GM23248 (cell line): ENCODE measurements at regions not wholly inside any gene's neighbourhood (a gene's known extent, or its start where the extent isn't known, plus 50 kb on each side); places are given as distances from the start of the nearest gene placed in this dataset.

Experiments
- EZH2 ChIP-seq: fragments of 200-600 bp; sonication (generic); IDR thresholded peaks from 2 replicates; pipeline ENCODE4 v1.6.1; 2018; ENCODE audit warnings: antibody characterized with exemption, mild to moderate bottlenecking; ENCODE audit not compliant: insufficient read depth, poor library complexity, severe bottlenecking
- EZH2phosphoT487 ChIP-seq: fragments of 200-600 bp; sonication (generic); IDR thresholded peaks from 2 replicates; pipeline ENCODE4 v1.6.1; 2018; ENCODE audit warnings: antibody characterized with exemption, moderate library complexity, mild to moderate bottlenecking, low read depth; ENCODE audit not compliant: insufficient read depth

DNA sequence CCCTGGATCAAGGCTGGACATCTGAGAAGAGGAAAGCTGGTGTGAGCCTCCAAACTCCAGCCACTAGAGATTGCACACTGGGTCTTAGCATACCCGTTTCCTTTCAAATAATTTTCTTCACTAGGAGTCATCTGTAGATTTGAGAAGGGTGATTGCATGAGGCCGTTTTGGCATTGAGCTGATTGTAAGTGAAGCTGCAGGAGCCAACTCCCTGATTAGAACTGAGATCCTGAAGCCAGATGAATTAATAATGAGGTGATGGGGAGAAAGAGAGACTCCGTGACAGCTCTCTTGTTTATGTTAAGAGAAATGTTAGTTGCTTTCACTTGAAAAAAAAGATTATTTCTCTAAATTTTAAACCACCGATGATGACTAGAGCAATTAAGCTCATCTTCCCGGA lies 268.4 kb upstream of the THSD7B start:
- TF ChIP-seq EZH2 (no peak), EZH2phosphoT487 (no peak)
